VCaP (cell line): ENCODE measurements at regions not wholly inside any gene's neighbourhood (a gene's known extent, or its start where the extent isn't known, plus 50 kb on each side); places are given as distances from the start of the nearest gene placed in this dataset.

Source experiments
- H3K27ac ChIP-seq: fragments of 450-650 bp; 2 replicates; pipeline ENCODE4 v1.5.1; 2017
- CTCF ChIP-seq: fragments of 450-650 bp; conservative IDR thresholded peaks from 2 replicates; pipeline ENCODE4 v1.5.1; 2017; ENCODE audit warnings: mild to moderate bottlenecking, moderate library complexity

DNA sequence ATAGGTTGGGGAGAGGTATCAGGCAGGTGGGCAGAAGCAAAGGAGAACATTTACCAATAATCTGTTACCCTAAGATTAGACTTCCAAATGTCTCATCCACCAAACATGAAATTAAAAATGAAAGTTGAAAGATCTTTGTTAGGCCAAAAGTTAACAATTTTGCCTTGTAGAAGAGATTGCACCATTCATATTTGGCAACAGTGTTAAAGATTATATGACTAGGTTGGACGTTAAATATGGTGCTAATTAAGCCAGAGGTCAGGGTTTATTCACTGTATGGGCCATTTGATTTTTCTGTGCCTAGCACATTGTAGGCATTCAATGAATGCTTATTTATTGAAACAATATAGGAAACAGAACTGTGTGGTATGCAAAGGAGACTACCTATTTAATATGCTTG is 126.1 kb upstream of the SLC5A12 start:
- no peak for TF ChIP-seq CTCF
- peak overlapping the region; percentile 20 for H3K27ac ChIP-seq

DNA sequence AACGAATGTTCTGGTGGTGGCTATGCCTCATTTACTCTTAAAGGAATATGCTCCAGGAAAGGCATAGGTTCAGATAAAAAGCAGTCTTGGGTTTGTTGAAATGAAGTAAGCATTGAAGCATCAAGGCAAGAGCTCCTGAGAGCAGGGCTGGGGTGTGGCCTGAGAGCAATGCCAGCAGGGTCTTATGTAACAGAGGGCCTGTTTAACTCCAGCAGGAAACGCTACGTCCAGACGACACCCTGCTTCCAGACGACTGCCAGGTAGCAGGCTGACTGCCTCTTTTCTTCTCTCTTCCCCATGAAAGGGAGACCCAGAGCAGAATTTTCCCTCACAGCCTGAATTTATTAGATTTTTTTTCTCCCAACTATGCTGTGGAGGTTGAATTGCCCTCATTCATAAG is 127.2 kb upstream of the SLC5A12 start:
- no peak overlapping the region for H3K27ac ChIP-seq
- TF ChIP-seq CTCF = no peak

GRCh38 chr11:26851291-26851690 is 129.4 kb upstream of the SLC5A12 start:
- no peak for TF ChIP-seq CTCF
- no peak overlapping the region for H3K27ac ChIP-seq

DNA sequence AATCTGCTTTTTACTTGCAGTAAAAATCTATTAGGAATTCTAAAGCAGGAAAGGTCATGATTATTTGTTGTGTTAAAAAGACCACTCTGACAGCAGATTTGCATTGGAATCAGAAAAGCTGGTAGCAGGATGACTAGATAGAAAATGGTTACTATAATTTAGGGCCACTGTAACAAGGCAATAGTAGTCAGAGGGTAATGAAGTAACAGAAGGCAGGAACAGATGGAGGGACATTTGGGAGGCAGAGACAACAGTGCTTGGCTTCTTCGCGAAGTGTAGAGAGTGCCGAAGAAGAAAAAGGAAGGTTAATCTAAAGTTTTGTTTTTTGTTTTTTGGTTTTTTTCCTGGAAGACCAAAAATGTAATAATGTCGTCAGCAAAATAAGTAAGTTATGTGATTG is 129.8 kb upstream of the SLC5A12 start:
- TF ChIP-seq CTCF = no peak
- no peak overlapping the region for H3K27ac ChIP-seq

DNA sequence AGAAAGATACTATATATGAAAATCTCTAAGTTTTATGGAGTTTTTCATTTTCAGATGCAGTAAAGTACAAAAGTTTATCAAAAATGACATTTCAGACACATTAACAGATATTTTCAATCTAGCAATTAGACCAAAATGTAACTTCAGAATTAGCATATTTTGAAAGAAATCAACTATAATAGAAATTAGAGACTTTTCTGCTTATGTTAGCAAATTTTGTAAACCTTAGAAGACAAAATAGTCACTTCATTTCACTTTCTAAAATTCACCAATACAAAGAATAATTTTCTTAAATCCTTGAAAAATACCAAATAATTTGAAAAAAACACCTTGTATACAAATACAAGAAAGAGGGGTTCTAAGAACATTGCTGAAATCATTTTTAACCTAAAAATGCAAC is 135.8 kb upstream of the FIBIN start:
- TF ChIP-seq CTCF = no peak
- H3K27ac ChIP-seq = no peak overlapping the region

GRCh38 chr11:26859416-26859815 is 134.5 kb upstream of the FIBIN start:
- no peak overlapping the region for H3K27ac ChIP-seq
- TF ChIP-seq CTCF = no peak

DNA sequence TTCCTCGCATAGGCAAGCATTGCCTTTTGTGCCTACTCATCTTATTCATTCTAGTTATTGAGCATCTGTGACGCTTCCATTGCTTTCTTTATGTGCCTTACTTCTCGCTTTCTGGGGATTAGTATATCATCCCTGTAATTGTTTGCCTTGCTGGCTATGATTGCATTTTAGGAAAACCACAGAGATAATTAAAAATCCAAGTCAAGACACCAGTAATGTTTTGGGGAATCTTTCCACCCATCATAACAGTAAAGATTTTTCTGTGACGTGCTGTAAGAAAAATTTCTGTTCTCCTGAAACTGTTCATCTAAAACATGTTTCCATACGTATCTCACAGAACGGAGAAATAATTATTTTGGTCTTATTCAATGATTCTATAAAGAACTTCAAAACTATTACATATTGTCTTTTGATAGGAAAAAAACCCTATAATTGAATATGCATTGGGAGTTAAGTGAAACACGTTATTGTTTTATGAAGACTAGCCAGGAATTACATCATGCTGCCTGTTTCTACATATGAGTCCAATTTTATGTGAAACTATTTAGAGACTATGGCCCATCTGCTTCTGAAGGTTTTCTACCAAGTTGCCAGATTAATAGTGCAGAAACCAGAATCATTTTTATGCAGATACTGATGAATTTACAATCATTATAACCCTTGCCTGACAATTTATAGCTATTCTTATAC is 133.7 kb upstream of the FIBIN start:
- H3K27ac ChIP-seq = no peak overlapping the region
- no peak for TF ChIP-seq CTCF
